SH-SY5Y (cell line): ENCODE measurements at regions not wholly inside any gene's neighbourhood (a gene's known extent, or its start where the extent isn't known, plus 50 kb on each side); places are given as distances from the start of the nearest gene placed in this dataset.

Experiments
- GATA2 ChIP-seq: IDR thresholded peaks from 2 replicates; pipeline ENCODE4 v1.6.1; 2011; ENCODE audit warnings: mild to moderate bottlenecking, low read depth, low read length
- GATA3 ChIP-seq: IDR thresholded peaks from 2 replicates; pipeline ENCODE4 v1.6.1; 2011; ENCODE audit warnings: low read depth, mild to moderate bottlenecking, low read length, moderate library complexity

- no peak for TF ChIP-seq GATA2
- no peak for TF ChIP-seq GATA3
Measured at GRCh38 chr1:55735106-55735505, 519.9 kb upstream of the USP24 start.
